Neural cell (in vitro differentiated cells): ENCODE measurements at regions not wholly inside any gene's neighbourhood (a gene's known extent, or its start where the extent isn't known, plus 50 kb on each side); places are given as distances from the start of the nearest gene placed in this dataset.
"Not testable (repeated sequence)": the region's sequence is repeated elsewhere in the genome, so short reads cannot be mapped to it uniquely, and the experiment has no call there.

Experiments
- H2AFZ ChIP-seq: fragments of 200-600, 300-800 bp; sonication (generic), shearing (Covaris generic); 2 replicates; pipeline ENCODE4 v1.6.0; 2014; ENCODE audit warnings: low read depth, mild to moderate bottlenecking, antibody characterized with exemption, low read length, moderate library complexity
- H3F3A ChIP-seq: fragments of 200-600 bp; shearing (Covaris generic); 2 replicates; pipeline ENCODE4 v1.6.1; 2016; ENCODE audit warnings: mild to moderate bottlenecking, moderate library complexity, mixed read lengths, antibody characterized with exemption, low read length; ENCODE audit not compliant: insufficient read depth, poor library complexity, severe bottlenecking
- H3K27ac ChIP-seq: fragments of 200-600, 300-800 bp; sonication (generic), shearing (Covaris generic); 2 replicates; pipeline ENCODE4 v1.5.1; 2014; ENCODE audit warnings: mild to moderate bottlenecking, low read length, moderate library complexity
- H3K27me3 ChIP-seq: fragments of 300-800, 200-600 bp; sonication (generic), shearing (Covaris generic); 2 replicates; pipeline ENCODE4 v1.6.0; 2014; ENCODE audit warnings: mild to moderate bottlenecking, low read depth, low read length, moderate library complexity; ENCODE audit not compliant: insufficient read depth
- H3K36me3 ChIP-seq: fragments of 300-800, 200-600 bp; sonication (generic), shearing (Covaris generic); 2 replicates; pipeline ENCODE4 v1.5.1; 2014; ENCODE audit warnings: mild to moderate bottlenecking, antibody characterized with exemption, low read length, moderate library complexity; ENCODE audit not compliant: insufficient read depth
- H3K4me2 ChIP-seq: fragments of 300-800, 200-600 bp; sonication (generic), shearing (Covaris generic); 2 replicates; pipeline ENCODE4 v1.6.0; 2014; ENCODE audit warnings: mild to moderate bottlenecking, low read length
- H3K4me3 ChIP-seq: fragments of 300-800, 200-600 bp; sonication (generic), shearing (Covaris generic); 2 replicates; pipeline ENCODE4 v1.5.1; 2014; ENCODE audit warnings: mild to moderate bottlenecking, low read length, moderate library complexity
- H3K79me2 ChIP-seq: fragments of 200-600 bp; shearing (Covaris generic); replicated peaks from 2 replicates; pipeline ENCODE4 v1.6.0; 2014; ENCODE audit warnings: mild to moderate bottlenecking, low read length, moderate library complexity; ENCODE audit not compliant: insufficient read depth
- H3K9ac ChIP-seq: fragments of 300-800, 200-600 bp; sonication (generic), shearing (Covaris generic); 2 replicates; pipeline ENCODE4 v1.6.1; 2016; ENCODE audit warnings: mild to moderate bottlenecking, low read length, mixed read lengths
- H3K9me2 ChIP-seq: fragments of 200-600 bp; shearing (Covaris generic); 2 replicates; pipeline ENCODE4 v1.6.1; 2016; ENCODE audit warnings: mild to moderate bottlenecking, low read length, mixed read lengths; ENCODE audit not compliant: insufficient read depth
- H3K9me3 ChIP-seq: fragments of 200-600, 300-800 bp; sonication (generic), shearing (Covaris generic); 2 replicates; pipeline ENCODE4 v1.6.1; 2016; ENCODE audit warnings: mild to moderate bottlenecking, mixed run types, low read length, moderate library complexity, mixed read lengths
- H4K20me1 ChIP-seq: fragments of 200-600 bp; shearing (Covaris generic); 2 replicates; pipeline ENCODE4 v1.6.1; 2016; ENCODE audit warnings: mild to moderate bottlenecking, mixed run types; ENCODE audit not compliant: insufficient read depth
- EP300 ChIP-seq: fragments of 450-650 bp; conservative IDR thresholded peaks from 2 replicates; pipeline ENCODE4 v1.6.1; 2014; ENCODE audit warnings: antibody characterized with exemption, mild to moderate bottlenecking, moderate library complexity; ENCODE audit not compliant: poor library complexity, severe bottlenecking
- EZH2 ChIP-seq: fragments of 200-600, 300-800 bp; shearing (Covaris generic), sonication (generic); IDR thresholded peaks from 2 replicates; pipeline ENCODE4 v1.6.1; 2014; ENCODE audit warnings: antibody characterized with exemption, low read length, borderline replicate concordance, mild to moderate bottlenecking; ENCODE audit not compliant: insufficient read depth, poor library complexity, severe bottlenecking
- POLR2AphosphoS5 ChIP-seq: IDR thresholded peaks from 2 replicates; pipeline ENCODE4 v1.6.1; 2012
- RAD21 ChIP-seq: fragments of 450-650 bp; conservative IDR thresholded peaks from 2 replicates; pipeline ENCODE4 v1.6.1; 2014; ENCODE audit warnings: antibody characterized with exemption, mild to moderate bottlenecking, moderate library complexity
- TF ChIP-seq, protein P1 (sequence below): IDR thresholded peaks from 2 replicates; pipeline ENCODE4 v1.6.1; 2012; ENCODE audit warnings: borderline replicate concordance
- TF ChIP-seq, protein P2 (sequence below): fragments of 450-650 bp; IDR thresholded peaks from 2 replicates; pipeline ENCODE4 v1.5.1; 2014; ENCODE audit warnings: antibody characterized with exemption, mild to moderate bottlenecking, moderate library complexity; ENCODE audit not compliant: poor library complexity, severe bottlenecking

DNA sequence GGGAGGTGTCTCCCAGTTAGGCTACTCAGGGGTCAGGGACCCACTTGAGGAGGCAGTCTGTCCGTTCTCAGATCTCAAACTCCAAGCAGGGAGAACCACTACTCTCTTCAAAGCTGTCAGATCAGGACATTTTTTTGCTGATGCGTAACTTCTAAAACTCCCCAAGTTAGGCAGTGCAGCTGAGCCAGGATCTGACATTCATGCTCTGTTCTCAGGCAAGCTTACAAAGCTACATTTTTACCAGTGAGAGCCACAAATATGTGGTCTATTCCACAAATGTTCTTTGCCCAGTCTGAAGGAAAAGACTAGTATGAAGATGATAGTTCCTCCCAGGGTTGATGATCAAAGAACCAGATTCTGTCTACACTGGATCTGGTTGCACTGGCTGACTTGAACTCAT, 184.1 kb downstream of the MTCL1 start:
- Histone ChIP-seq H3K9me3 (no peaks in the 10 kb centered on the region), H3K36me3 (no peaks in the 10 kb centered on the region), H3K9me2 (no peaks in the 10 kb centered on the region), H3F3A (peaks cover 3% of the 10 kb centered on the region), H3K4me3 (no peak overlapping the region), H3K9ac (no peak overlapping the region), H3K27me3 (no peaks in the 10 kb centered on the region), H3K4me2 (no peak overlapping the region), H3K27ac (no peak overlapping the region), H2AFZ (no peak overlapping the region), H3K79me2 (no peaks in the 10 kb centered on the region), H4K20me1 (no peaks in the 10 kb centered on the region)
- TF ChIP-seq, protein P1, sequence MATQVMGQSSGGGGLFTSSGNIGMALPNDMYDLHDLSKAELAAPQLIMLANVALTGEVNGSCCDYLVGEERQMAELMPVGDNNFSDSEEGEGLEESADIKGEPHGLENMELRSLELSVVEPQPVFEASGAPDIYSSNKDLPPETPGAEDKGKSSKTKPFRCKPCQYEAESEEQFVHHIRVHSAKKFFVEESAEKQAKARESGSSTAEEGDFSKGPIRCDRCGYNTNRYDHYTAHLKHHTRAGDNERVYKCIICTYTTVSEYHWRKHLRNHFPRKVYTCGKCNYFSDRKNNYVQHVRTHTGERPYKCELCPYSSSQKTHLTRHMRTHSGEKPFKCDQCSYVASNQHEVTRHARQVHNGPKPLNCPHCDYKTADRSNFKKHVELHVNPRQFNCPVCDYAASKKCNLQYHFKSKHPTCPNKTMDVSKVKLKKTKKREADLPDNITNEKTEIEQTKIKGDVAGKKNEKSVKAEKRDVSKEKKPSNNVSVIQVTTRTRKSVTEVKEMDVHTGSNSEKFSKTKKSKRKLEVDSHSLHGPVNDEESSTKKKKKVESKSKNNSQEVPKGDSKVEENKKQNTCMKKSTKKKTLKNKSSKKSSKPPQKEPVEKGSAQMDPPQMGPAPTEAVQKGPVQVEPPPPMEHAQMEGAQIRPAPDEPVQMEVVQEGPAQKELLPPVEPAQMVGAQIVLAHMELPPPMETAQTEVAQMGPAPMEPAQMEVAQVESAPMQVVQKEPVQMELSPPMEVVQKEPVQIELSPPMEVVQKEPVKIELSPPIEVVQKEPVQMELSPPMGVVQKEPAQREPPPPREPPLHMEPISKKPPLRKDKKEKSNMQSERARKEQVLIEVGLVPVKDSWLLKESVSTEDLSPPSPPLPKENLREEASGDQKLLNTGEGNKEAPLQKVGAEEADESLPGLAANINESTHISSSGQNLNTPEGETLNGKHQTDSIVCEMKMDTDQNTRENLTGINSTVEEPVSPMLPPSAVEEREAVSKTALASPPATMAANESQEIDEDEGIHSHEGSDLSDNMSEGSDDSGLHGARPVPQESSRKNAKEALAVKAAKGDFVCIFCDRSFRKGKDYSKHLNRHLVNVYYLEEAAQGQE = no peak
- TF ChIP-seq RAD21 (no peak), EP300 (no peak)

DNA sequence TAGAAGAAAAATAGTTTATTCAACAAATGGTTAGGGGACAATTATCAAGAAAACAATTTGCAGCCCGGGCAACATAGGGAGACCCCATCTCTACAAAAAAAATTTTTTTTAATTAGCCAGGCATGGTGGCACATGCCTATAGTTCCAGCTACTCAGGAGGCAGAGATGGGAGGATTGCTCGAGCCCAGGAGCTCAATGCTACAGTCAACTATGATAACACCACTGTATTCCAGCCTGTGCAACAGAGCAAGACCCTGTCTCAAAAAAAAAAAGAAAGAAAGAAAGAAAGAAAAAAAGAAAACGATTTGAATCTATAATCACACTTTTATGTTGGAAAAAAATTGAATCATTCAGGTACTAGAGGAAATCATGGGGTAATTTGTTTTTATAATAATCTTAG, 185.1 kb downstream of the MTCL1 start:
- H3K4me3 ChIP-seq, H3K9me2 ChIP-seq, H4K20me1 ChIP-seq, H3K9ac ChIP-seq, H3F3A ChIP-seq, H3K27me3 ChIP-seq, H3K36me3 ChIP-seq, H3K79me2 ChIP-seq, H2AFZ ChIP-seq, H3K27ac ChIP-seq, H3K9me3 ChIP-seq, H3K4me2 ChIP-seq: not testable (repeated sequence)

DNA sequence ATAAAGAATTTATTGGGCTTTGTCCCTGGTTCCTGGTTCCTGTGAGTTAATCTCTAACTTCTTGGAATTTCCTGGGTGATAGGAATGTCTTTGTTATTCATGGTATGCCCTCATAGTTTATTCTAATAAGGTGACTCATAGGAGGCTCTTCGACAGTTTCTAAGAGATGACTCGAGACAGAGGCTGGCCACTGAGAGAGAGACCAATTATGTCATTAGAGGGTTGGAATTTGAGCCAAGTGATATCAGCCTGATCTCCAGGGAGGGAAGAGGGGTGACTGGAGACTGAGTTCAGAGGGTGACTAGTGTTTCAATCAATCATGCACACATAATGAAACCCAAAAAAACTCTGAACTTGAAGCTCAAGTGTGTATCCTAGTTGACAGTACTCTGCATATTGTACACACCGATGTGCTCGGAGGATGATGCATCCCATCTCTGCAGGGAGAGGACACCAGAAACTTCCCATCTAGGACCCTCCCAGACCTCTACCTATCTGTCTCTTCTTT, 185.7 kb downstream of the MTCL1 start:
- Histone ChIP-seq H3K9ac (no peak overlapping the region), H3K27ac (no peak overlapping the region), H3K9me3 (no peaks in the 10 kb centered on the region), H2AFZ (no peak overlapping the region), H3K79me2 (no peaks in the 10 kb centered on the region), H3K27me3 (no peaks in the 10 kb centered on the region), H3K4me3 (no peak overlapping the region), H3K36me3 (no peaks in the 10 kb centered on the region), H4K20me1 (no peaks in the 10 kb centered on the region), H3K4me2 (no peak overlapping the region), H3K9me2 (no peaks in the 10 kb centered on the region), H3F3A (peaks cover 3% of the 10 kb centered on the region)
- no peak for TF ChIP-seq EZH2
- TF ChIP-seq POLR2AphosphoS5 = no peak
- TF ChIP-seq, protein P2, sequence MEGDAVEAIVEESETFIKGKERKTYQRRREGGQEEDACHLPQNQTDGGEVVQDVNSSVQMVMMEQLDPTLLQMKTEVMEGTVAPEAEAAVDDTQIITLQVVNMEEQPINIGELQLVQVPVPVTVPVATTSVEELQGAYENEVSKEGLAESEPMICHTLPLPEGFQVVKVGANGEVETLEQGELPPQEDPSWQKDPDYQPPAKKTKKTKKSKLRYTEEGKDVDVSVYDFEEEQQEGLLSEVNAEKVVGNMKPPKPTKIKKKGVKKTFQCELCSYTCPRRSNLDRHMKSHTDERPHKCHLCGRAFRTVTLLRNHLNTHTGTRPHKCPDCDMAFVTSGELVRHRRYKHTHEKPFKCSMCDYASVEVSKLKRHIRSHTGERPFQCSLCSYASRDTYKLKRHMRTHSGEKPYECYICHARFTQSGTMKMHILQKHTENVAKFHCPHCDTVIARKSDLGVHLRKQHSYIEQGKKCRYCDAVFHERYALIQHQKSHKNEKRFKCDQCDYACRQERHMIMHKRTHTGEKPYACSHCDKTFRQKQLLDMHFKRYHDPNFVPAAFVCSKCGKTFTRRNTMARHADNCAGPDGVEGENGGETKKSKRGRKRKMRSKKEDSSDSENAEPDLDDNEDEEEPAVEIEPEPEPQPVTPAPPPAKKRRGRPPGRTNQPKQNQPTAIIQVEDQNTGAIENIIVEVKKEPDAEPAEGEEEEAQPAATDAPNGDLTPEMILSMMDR = no peak
